IMR-90 (cell line): ENCODE measurements at regions not wholly inside any gene's neighbourhood (a gene's known extent, or its start where the extent isn't known, plus 50 kb on each side); places are given as distances from the start of the nearest gene placed in this dataset.

Experiments
- ATAC-seq: fragments of 200-7000 bp; cut with Tn5 transposase; 2 replicates; pipeline ENCODE4 v1.9.1; 2020; ENCODE audit warnings: low read depth, mild to moderate bottlenecking, moderate library complexity
- BruUV-seq: library from RNA; stranded (reverse); fragments of 400-500 nt; replicated peaks from 2 replicates; lab custom pipeline; 2021; lab: Mats Ljungman, UMichigan
- CTCF ChIA-PET: fragments of 300-600 bp; formaldehyde crosslinking; extraction: SDS; loops from one replicate; lab custom pipeline; 2021; ENCODE audit warnings: antibody characterized with exemption; lab: Yijun Ruan, JAX
- POLR2A ChIA-PET: fragments of 300-600 bp; sonication (Branson Sonifier 250); formaldehyde crosslinking; loops from one replicate; lab custom pipeline; 2022; ENCODE audit warnings: antibody characterized with exemption; ENCODE audit not compliant: unreplicated experiment; lab: Charles Lee
- DNase-seq: peaks from one replicate; pipeline ENCODE4 v3.0.0; 2013
- H2AFZ ChIP-seq: replicated peaks from 2 replicates; pipeline ENCODE3; 2013; ENCODE audit warnings: low read length, mild to moderate bottlenecking; ENCODE audit not compliant: poor library complexity
- H2AK5ac ChIP-seq: 2 replicates; pipeline ENCODE4 v1.6.1; 2013; ENCODE audit warnings: low read depth, low read length, inconsistent platforms
- H2AK9ac ChIP-seq: replicated peaks from 2 replicates; pipeline ENCODE3; 2013; ENCODE audit warnings: mild to moderate bottlenecking, low read depth, low read length, moderate library complexity; ENCODE audit not compliant: poor library complexity
- H2BK120ac ChIP-seq: 2 replicates; pipeline ENCODE4 v1.6.1; 2013; ENCODE audit warnings: low read depth, low read length, inconsistent platforms
- H2BK15ac ChIP-seq: 3 replicates; pipeline ENCODE4 v1.6.1; 2013; ENCODE audit warnings: low read depth, low read length, inconsistent platforms
- H2BK20ac ChIP-seq: 2 replicates; pipeline ENCODE4 v1.6.1; 2013; ENCODE audit warnings: low read depth, mild to moderate bottlenecking, inconsistent platforms, low read length, moderate library complexity
- H2BK5ac ChIP-seq: 2 replicates; pipeline ENCODE4 v1.6.1; 2013; ENCODE audit warnings: mild to moderate bottlenecking, low read depth, low read length, inconsistent platforms; ENCODE audit not compliant: poor library complexity, severe bottlenecking
- H3K14ac ChIP-seq: replicated peaks from 2 replicates; pipeline ENCODE4 v1.6.1; 2013; ENCODE audit warnings: low read depth, low read length, inconsistent platforms
- H3K18ac ChIP-seq: 2 replicates; pipeline ENCODE4 v1.6.1; 2013; ENCODE audit warnings: low read depth, low read length, control low read depth
- H3K23ac ChIP-seq: 2 replicates; pipeline ENCODE4 v1.6.1; 2013; ENCODE audit warnings: low read depth, low read length, inconsistent platforms
- H3K27ac ChIP-seq: 2 replicates; pipeline ENCODE4 v1.5.1; 2013; ENCODE audit warnings: mild to moderate bottlenecking, control low read depth, low read length; ENCODE audit not compliant: insufficient read depth
- H3K27me3 ChIP-seq: 2 replicates; pipeline ENCODE4 v1.6.1; 2013; ENCODE audit warnings: low read length; ENCODE audit not compliant: control insufficient read depth, insufficient read depth
- H3K36me3 ChIP-seq: 2 replicates; pipeline ENCODE4 v1.6.1; 2013; ENCODE audit warnings: low read length, mixed read lengths; ENCODE audit not compliant: control insufficient read depth, insufficient read depth
- H3K4ac ChIP-seq: 2 replicates; pipeline ENCODE4 v1.6.1; 2013; ENCODE audit warnings: low read depth, low read length, inconsistent platforms
- H3K4me1 ChIP-seq: 2 replicates; pipeline ENCODE4 v1.6.1; 2013; ENCODE audit warnings: low read length, mixed read lengths; ENCODE audit not compliant: control insufficient read depth, insufficient read depth
- H3K4me2 ChIP-seq: 2 replicates; pipeline ENCODE4 v1.6.1; 2013; ENCODE audit warnings: low read depth, mild to moderate bottlenecking, control low read depth, low read length, moderate library complexity
- H3K4me3 ChIP-seq: 2 replicates; pipeline ENCODE4 v1.5.1; 2013; ENCODE audit warnings: low read depth, mild to moderate bottlenecking, control low read depth, low read length, moderate library complexity; ENCODE audit not compliant: insufficient read depth
- H3K56ac ChIP-seq: 2 replicates; pipeline ENCODE4 v1.6.1; 2013; ENCODE audit warnings: low read length, inconsistent platforms; ENCODE audit not compliant: insufficient read depth; ENCODE audit errors: extremely low read depth
- H3K79me1 ChIP-seq, 2 experiments: 2 replicates each; pipeline ENCODE4 v1.6.1; 2013; ENCODE audit warnings: low read length in 2 of 2, inconsistent platforms in 1 of 2, low read depth in 1 of 2
- H3K9ac ChIP-seq: 2 replicates; pipeline ENCODE4 v1.6.1; 2013; ENCODE audit warnings: low read depth, low read length, control low read depth
- H3K9me1 ChIP-seq: 2 replicates; pipeline ENCODE4 v1.6.1; 2013; ENCODE audit warnings: low read length, inconsistent platforms; ENCODE audit not compliant: insufficient read depth
- H3K9me3 ChIP-seq: 2 replicates; pipeline ENCODE4 v1.6.1; 2013; ENCODE audit warnings: low read length; ENCODE audit not compliant: control insufficient read depth, insufficient read depth
- H4K20me1 ChIP-seq: 2 replicates; pipeline ENCODE4 v1.6.1; 2013; ENCODE audit warnings: low read length, inconsistent platforms; ENCODE audit not compliant: insufficient read depth
- H4K5ac ChIP-seq: 2 replicates; pipeline ENCODE4 v1.6.1; 2013; ENCODE audit warnings: mild to moderate bottlenecking, low read depth, low read length, control low read depth
- H4K8ac ChIP-seq, 2 experiments: 2 replicates each; pipeline ENCODE4 v1.6.1; 2013; ENCODE audit warnings: low read depth in 2 of 2, low read length in 2 of 2, control low read depth in 1 of 2, inconsistent platforms in 1 of 2
- H4K91ac ChIP-seq: 2 replicates; pipeline ENCODE4 v1.6.1; 2013; ENCODE audit warnings: low read depth, low read length, inconsistent platforms; ENCODE audit not compliant: insufficient read depth
- BHLHE40 ChIP-seq: fragments of 150-350 bp; IDR thresholded peaks from 2 replicates; pipeline ENCODE4 v1.6.1; 2016; ENCODE audit warnings: mild to moderate bottlenecking, low read depth, low read length
- CEBPB ChIP-seq: IDR thresholded peaks from 2 replicates; pipeline ENCODE4 v1.6.1; 2012; ENCODE audit warnings: low read depth, low read length, improper control_type of control experiment
- CHD1 ChIP-seq: IDR thresholded peaks from 2 replicates; pipeline ENCODE4 v1.6.1; 2012; ENCODE audit warnings: low read depth, low read length, improper control_type of control experiment
- CTCF ChIP-seq: conservative IDR thresholded peaks from 2 replicates; pipeline ENCODE4 v1.5.1; 2012; ENCODE audit warnings: mild to moderate bottlenecking, low read depth, low read length, improper control_type of control experiment
- ELK1 ChIP-seq: fragments of 150-350 bp; IDR thresholded peaks from 2 replicates; pipeline ENCODE4 v1.6.1; 2016; ENCODE audit warnings: low read depth, mild to moderate bottlenecking, low read length, moderate library complexity, borderline replicate concordance
- FOS ChIP-seq: fragments of 150-350 bp; IDR thresholded peaks from 2 replicates; pipeline ENCODE4 v1.6.1; 2016; ENCODE audit warnings: low read depth, low read length
- MAFK ChIP-seq: IDR thresholded peaks from 2 replicates; pipeline ENCODE4 v1.6.1; 2012; ENCODE audit warnings: low read depth, low read length, improper control_type of control experiment
- MAZ ChIP-seq: IDR thresholded peaks from 2 replicates; pipeline ENCODE4 v1.6.1; 2012; ENCODE audit warnings: low read depth, mild to moderate bottlenecking, low read length, improper control_type of control experiment, moderate library complexity, borderline replicate concordance
- NFE2L2 ChIP-seq: fragments of 150-350 bp; IDR thresholded peaks from 2 replicates; pipeline ENCODE4 v1.6.1; 2016; ENCODE audit warnings: low read depth, mild to moderate bottlenecking, low read length
- POLR2A ChIP-seq: IDR thresholded peaks from 2 replicates; pipeline ENCODE4 v1.6.1; 2012; ENCODE audit warnings: mild to moderate bottlenecking, low read depth, low read length
- RAD21 ChIP-seq: IDR thresholded peaks from 2 replicates; pipeline ENCODE4 v1.6.1; 2012; ENCODE audit warnings: low read length, improper control_type of control experiment
- RCOR1 ChIP-seq: IDR thresholded peaks from 2 replicates; pipeline ENCODE4 v1.6.1; 2012; ENCODE audit warnings: mild to moderate bottlenecking, low read length, improper control_type of control experiment; ENCODE audit not compliant: insufficient replicate concordance
- RFX5 ChIP-seq: IDR thresholded peaks from 2 replicates; pipeline ENCODE4 v1.8.0; 2012; ENCODE audit warnings: low read depth, mild to moderate bottlenecking, low read length, moderate library complexity
- SMC3 ChIP-seq: fragments of 150-350 bp; IDR thresholded peaks from 2 replicates; pipeline ENCODE4 v1.6.1; 2016; ENCODE audit warnings: low read depth, mild to moderate bottlenecking, antibody characterized with exemption, low read length, moderate library complexity
- USF2 ChIP-seq: fragments of 150-350 bp; IDR thresholded peaks from 2 replicates; pipeline ENCODE4 v1.6.1; 2017; ENCODE audit warnings: mild to moderate bottlenecking, antibody characterized with exemption, low read length, low read depth
- WGBS, 2 experiments: methylation state at CpG; one replicate each; pipeline versions ENCODE4 v1.1.5 to v1.1.7; 2013; ENCODE audit warnings: missing lambda C conversion rate in 2 of 2; ENCODE audit not compliant: insufficient read length in 1 of 2; ENCODE audit errors: extremely low coverage in 2 of 2; 5-methylcytosine and 5-hydroxymethylcytosine counted together
- dilution Hi-C: fragments of 300-500 bp; cut with HindIII; formaldehyde crosslinking; loops from one replicate; pipeline ENCODE4 v1.14.3; 2018; ENCODE audit warnings: low sequenced_read_pairs; ENCODE audit not compliant: unreplicated experiment
- in situ Hi-C: fragments of 300-500 bp; cut with MboI; formaldehyde crosslinking; loops from 3 replicates; pipeline ENCODE4 v1.14.3; 2019; ENCODE audit warnings: low sequenced_read_pairs, inconsistent platforms, mixed read lengths
- intact Hi-C: fragments of 100-400 bp; cut with micrococcal nuclease; formaldehyde crosslinking; loops from 2 replicates; pipeline ENCODE4 v1.10.0; 2022

- intact Hi-C loops = no loop called here
- H4K8ac ChIP-seq = no peak overlapping the region
- no peak overlapping the region for H3K14ac ChIP-seq
- H3K9me1 ChIP-seq = no peaks in the 10 kb centered on the region
- no peak overlapping the region for H2AK5ac ChIP-seq
- H3K18ac ChIP-seq = no peak overlapping the region
- no peaks in the 10 kb centered on the region for H3K4me1 ChIP-seq
- no peaks in the 10 kb centered on the region for H3K27me3 ChIP-seq
- no peak overlapping the region for H3K4me3 ChIP-seq
- in situ Hi-C loops = no loop called here
- no peaks in the 10 kb centered on the region for H3K79me1 ChIP-seq
- no peaks in the 10 kb centered on the region; the same call in 1 of the 2 replicates for H3K9me3 ChIP-seq
- no peak overlapping the region for H4K91ac ChIP-seq
- WGBS, 2 experiments = no CpG with 5 or more reads among the region's 1 CpG
- H3K36me3 ChIP-seq = no peaks in the 10 kb centered on the region
- no peak overlapping the region for H3K4me2 ChIP-seq
- no peak overlapping the region for H2BK20ac ChIP-seq
- no peak overlapping the region for H3K4ac ChIP-seq
- no peak for DNase-seq
- H2BK15ac ChIP-seq = no peak overlapping the region
- no peak overlapping the region for H3K23ac ChIP-seq
- POLR2A ChIA-PET = no interaction called here
- CTCF ChIA-PET = no interaction called here
- H4K5ac ChIP-seq = no peak overlapping the region
- H4K20me1 ChIP-seq = no peaks in the 10 kb centered on the region
- H3K9ac ChIP-seq = no peak overlapping the region
- no peak overlapping the region for H2BK5ac ChIP-seq
- no TSS peak for BruUV-seq
- ATAC-seq = no peak
- H3K27ac ChIP-seq = no peak overlapping the region
- H3K56ac ChIP-seq = no peak overlapping the region
- H2AFZ ChIP-seq = no peak overlapping the region
- no peak overlapping the region for H2AK9ac ChIP-seq
- dilution Hi-C loops = no loop called here
- no peak overlapping the region for H2BK120ac ChIP-seq
- no peak for TF ChIP-seq RCOR1
- no peak for TF ChIP-seq BHLHE40
- no peak for TF ChIP-seq RFX5
- TF ChIP-seq CHD1 = no peak
- TF ChIP-seq ELK1 = no peak
- no peak for TF ChIP-seq CEBPB
- TF ChIP-seq POLR2A = no peak
- no peak for TF ChIP-seq FOS
- TF ChIP-seq SMC3 = no peak
- no peak for TF ChIP-seq NFE2L2
- no peak for TF ChIP-seq USF2
- TF ChIP-seq MAFK = no peak
- TF ChIP-seq MAZ = no peak
- TF ChIP-seq RAD21 = no peak
- no peak for TF ChIP-seq CTCF
These were observed 109.5 kb upstream of the PKP2 start for GRCh38 chr12:33006106-33006505.
